OCI-LY1 (cell line): ENCODE measurements at regions not wholly inside any gene's neighbourhood (a gene's known extent, or its start where the extent isn't known, plus 50 kb on each side); places are given as distances from the start of the nearest gene placed in this dataset.

ENCODE experiments used
- H2AFZ ChIP-seq: fragments of 200-600 bp; sonication (generic), shearing (Covaris generic); 2 replicates; pipeline ENCODE4 v1.6.0; 2014; ENCODE audit warnings: antibody characterized with exemption, mild to moderate bottlenecking, low read length
- H3F3A ChIP-seq: fragments of 200-600 bp; sonication (generic), shearing (Covaris generic); 2 replicates; pipeline ENCODE4 v1.6.0; 2014; ENCODE audit warnings: mild to moderate bottlenecking, antibody characterized with exemption, low read length, moderate library complexity; ENCODE audit not compliant: insufficient read depth
- H3K27ac ChIP-seq: fragments of 200-600 bp; sonication (generic); 2 replicates; pipeline ENCODE4 v1.5.1; 2014; ENCODE audit warnings: low read length, mixed run types, mild to moderate bottlenecking, low read depth; ENCODE audit not compliant: poor library complexity, severe bottlenecking
- H3K27me3 ChIP-seq: fragments of 200-600 bp; sonication (generic); 2 replicates; pipeline ENCODE4 v1.6.0; 2014; ENCODE audit warnings: antibody characterized with exemption, mild to moderate bottlenecking, low read length, moderate library complexity; ENCODE audit not compliant: insufficient read depth
- H3K36me3 ChIP-seq: fragments of 200-600 bp; sonication (generic); 2 replicates; pipeline ENCODE4 v1.6.1; 2014; ENCODE audit warnings: mild to moderate bottlenecking, antibody characterized with exemption, low read length, moderate library complexity, mixed read lengths; ENCODE audit not compliant: insufficient read depth
- H3K4me1 ChIP-seq: fragments of 200-600 bp; sonication (generic); 2 replicates; pipeline ENCODE4 v1.5.1; 2014; ENCODE audit warnings: mild to moderate bottlenecking, low read length, moderate library complexity; ENCODE audit not compliant: insufficient read depth, severe bottlenecking
- H3K4me2 ChIP-seq: fragments of 200-600 bp; sonication (generic), shearing (Covaris generic); 2 replicates; pipeline ENCODE4 v1.6.1; 2014; ENCODE audit warnings: low read length
- H3K4me3 ChIP-seq: fragments of 200-600 bp; sonication (generic); 2 replicates; pipeline ENCODE4 v1.5.1; 2014; ENCODE audit warnings: low read length, low read depth, mild to moderate bottlenecking, mixed read lengths; ENCODE audit not compliant: poor library complexity, severe bottlenecking
- H3K79me2 ChIP-seq: fragments of 200-600 bp; shearing (Covaris generic); 2 replicates; pipeline ENCODE4 v1.6.1; 2016; ENCODE audit warnings: mixed run types, low read length, mixed read lengths; ENCODE audit not compliant: insufficient read depth
- H3K9ac ChIP-seq: fragments of 200-600 bp; sonication (generic), shearing (Covaris generic); 2 replicates; pipeline ENCODE4 v1.6.1; 2014; ENCODE audit warnings: mild to moderate bottlenecking, low read length, mixed read lengths
- H3K9me2 ChIP-seq: fragments of 200-600 bp; sonication (generic), shearing (Covaris generic); 2 replicates; pipeline ENCODE4 v1.6.1; 2014; ENCODE audit warnings: low read depth, mild to moderate bottlenecking, low read length, mixed read lengths
- H3K9me3 ChIP-seq: fragments of 200-600 bp; shearing (Covaris generic); 2 replicates; pipeline ENCODE4 v1.6.1; 2014; ENCODE audit warnings: low read length, mixed read lengths
- H4K20me1 ChIP-seq: fragments of 200-600 bp; sonication (generic), shearing (Covaris generic); 2 replicates; pipeline ENCODE4 v1.6.0; 2016; ENCODE audit warnings: mild to moderate bottlenecking, low read length; ENCODE audit not compliant: insufficient read depth
- EZH2 ChIP-seq: fragments of 200-600 bp; sonication (generic), shearing (Covaris generic); IDR thresholded peaks from 2 replicates; pipeline ENCODE4 v1.8.0; 2017; ENCODE audit warnings: borderline replicate concordance, mixed run types, mild to moderate bottlenecking, antibody characterized with exemption, low read length, moderate library complexity, mixed read lengths
- TF ChIP-seq, protein P1 (sequence below): fragments of 200-600 bp; sonication (generic), shearing (Covaris generic); IDR thresholded peaks from 2 replicates; pipeline ENCODE4 v1.5.1; 2017; ENCODE audit warnings: mild to moderate bottlenecking, antibody characterized with exemption, low read length, moderate library complexity, mixed read lengths

- no peak overlapping the region for H3K9ac ChIP-seq
- H3K27me3 ChIP-seq = no peaks in the 10 kb centered on the region
- no peaks in the 10 kb centered on the region for H3K9me3 ChIP-seq
- no peaks in the 10 kb centered on the region for H3K9me2 ChIP-seq
- no peaks in the 10 kb centered on the region for H3F3A ChIP-seq
- no peak overlapping the region for H3K4me2 ChIP-seq
- H2AFZ ChIP-seq = no peak overlapping the region
- no peaks in the 10 kb centered on the region for H3K4me1 ChIP-seq
- H3K4me3 ChIP-seq = no peak overlapping the region
- no peaks in the 10 kb centered on the region for H4K20me1 ChIP-seq
- H3K27ac ChIP-seq = no peak overlapping the region
- TF ChIP-seq EZH2 = no peak
- TF ChIP-seq, protein P1, sequence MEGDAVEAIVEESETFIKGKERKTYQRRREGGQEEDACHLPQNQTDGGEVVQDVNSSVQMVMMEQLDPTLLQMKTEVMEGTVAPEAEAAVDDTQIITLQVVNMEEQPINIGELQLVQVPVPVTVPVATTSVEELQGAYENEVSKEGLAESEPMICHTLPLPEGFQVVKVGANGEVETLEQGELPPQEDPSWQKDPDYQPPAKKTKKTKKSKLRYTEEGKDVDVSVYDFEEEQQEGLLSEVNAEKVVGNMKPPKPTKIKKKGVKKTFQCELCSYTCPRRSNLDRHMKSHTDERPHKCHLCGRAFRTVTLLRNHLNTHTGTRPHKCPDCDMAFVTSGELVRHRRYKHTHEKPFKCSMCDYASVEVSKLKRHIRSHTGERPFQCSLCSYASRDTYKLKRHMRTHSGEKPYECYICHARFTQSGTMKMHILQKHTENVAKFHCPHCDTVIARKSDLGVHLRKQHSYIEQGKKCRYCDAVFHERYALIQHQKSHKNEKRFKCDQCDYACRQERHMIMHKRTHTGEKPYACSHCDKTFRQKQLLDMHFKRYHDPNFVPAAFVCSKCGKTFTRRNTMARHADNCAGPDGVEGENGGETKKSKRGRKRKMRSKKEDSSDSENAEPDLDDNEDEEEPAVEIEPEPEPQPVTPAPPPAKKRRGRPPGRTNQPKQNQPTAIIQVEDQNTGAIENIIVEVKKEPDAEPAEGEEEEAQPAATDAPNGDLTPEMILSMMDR = no peak
- no peaks in the 10 kb centered on the region for H3K36me3 ChIP-seq
- H3K79me2 ChIP-seq = no peaks in the 10 kb centered on the region
Measured at GRCh38 chr2:176421297-176422050, 152.2 kb downstream of the MTX2 start.

- Histone ChIP-seq H3K9me2 (no peaks in the 10 kb centered on the region), H3K4me3 (no peak overlapping the region), H3K36me3 (no peaks in the 10 kb centered on the region), H3K4me1 (no peaks in the 10 kb centered on the region), H3K27ac (no peak overlapping the region), H4K20me1 (no peaks in the 10 kb centered on the region), H3F3A (no peaks in the 10 kb centered on the region), H3K9me3 (no peaks in the 10 kb centered on the region), H2AFZ (no peak overlapping the region), H3K79me2 (no peaks in the 10 kb centered on the region), H3K27me3 (no peaks in the 10 kb centered on the region), H3K4me2 (no peak overlapping the region), H3K9ac (no peak overlapping the region)
- TF ChIP-seq, protein P1 = no peak
- TF ChIP-seq EZH2 = no peak
Measured at GRCh38 chr2:176423819-176424218, 154.6 kb downstream of the MTX2 start.

- H2AFZ ChIP-seq = no peak overlapping the region
- H3K4me1 ChIP-seq = no peaks in the 10 kb centered on the region
- no peaks in the 10 kb centered on the region for H3K9me3 ChIP-seq
- H3K9ac ChIP-seq = no peak overlapping the region
- no peaks in the 10 kb centered on the region for H3K27me3 ChIP-seq
- no peaks in the 10 kb centered on the region for H3F3A ChIP-seq
- no peak overlapping the region for H3K27ac ChIP-seq
- no peak overlapping the region for H3K4me2 ChIP-seq
- no peaks in the 10 kb centered on the region for H3K36me3 ChIP-seq
- H4K20me1 ChIP-seq = no peaks in the 10 kb centered on the region
- no peak for TF ChIP-seq EZH2
- TF ChIP-seq, protein P1 = no peak
- H3K9me2 ChIP-seq = no peaks in the 10 kb centered on the region
- no peak overlapping the region for H3K4me3 ChIP-seq
- H3K79me2 ChIP-seq = no peaks in the 10 kb centered on the region
Measured at GRCh38 chr2:176424746-176425145, 155.5 kb downstream of the MTX2 start.
